IMR-90 (cell line): ENCODE measurements at regions not wholly inside any gene's neighbourhood (a gene's known extent, or its start where the extent isn't known, plus 50 kb on each side); places are given as distances from the start of the nearest gene placed in this dataset.

Experiments
- ATAC-seq: fragments of 200-7000 bp; cut with Tn5 transposase; 2 replicates; pipeline ENCODE4 v1.9.1; 2020; ENCODE audit warnings: low read depth, mild to moderate bottlenecking, moderate library complexity
- BruUV-seq: library from RNA; stranded (reverse); fragments of 400-500 nt; replicated peaks from 2 replicates; lab custom pipeline; 2021; lab: Mats Ljungman, UMichigan
- CTCF ChIA-PET: fragments of 300-600 bp; formaldehyde crosslinking; extraction: SDS; loops from one replicate; lab custom pipeline; 2021; ENCODE audit warnings: antibody characterized with exemption; lab: Yijun Ruan, JAX
- POLR2A ChIA-PET: fragments of 300-600 bp; sonication (Branson Sonifier 250); formaldehyde crosslinking; loops from one replicate; lab custom pipeline; 2022; ENCODE audit warnings: antibody characterized with exemption; ENCODE audit not compliant: unreplicated experiment; lab: Charles Lee
- DNase-seq: peaks from one replicate; pipeline ENCODE4 v3.0.0; 2013
- H2AFZ ChIP-seq: replicated peaks from 2 replicates; pipeline ENCODE3; 2013; ENCODE audit warnings: low read length, mild to moderate bottlenecking; ENCODE audit not compliant: poor library complexity
- H2AK5ac ChIP-seq: 2 replicates; pipeline ENCODE4 v1.6.1; 2013; ENCODE audit warnings: low read depth, low read length, inconsistent platforms
- H2AK9ac ChIP-seq: replicated peaks from 2 replicates; pipeline ENCODE3; 2013; ENCODE audit warnings: mild to moderate bottlenecking, low read depth, low read length, moderate library complexity; ENCODE audit not compliant: poor library complexity
- H2BK120ac ChIP-seq: 2 replicates; pipeline ENCODE4 v1.6.1; 2013; ENCODE audit warnings: low read depth, low read length, inconsistent platforms
- H2BK15ac ChIP-seq: 3 replicates; pipeline ENCODE4 v1.6.1; 2013; ENCODE audit warnings: low read depth, low read length, inconsistent platforms
- H2BK20ac ChIP-seq: 2 replicates; pipeline ENCODE4 v1.6.1; 2013; ENCODE audit warnings: low read depth, mild to moderate bottlenecking, inconsistent platforms, low read length, moderate library complexity
- H2BK5ac ChIP-seq: 2 replicates; pipeline ENCODE4 v1.6.1; 2013; ENCODE audit warnings: mild to moderate bottlenecking, low read depth, low read length, inconsistent platforms; ENCODE audit not compliant: poor library complexity, severe bottlenecking
- H3K14ac ChIP-seq: replicated peaks from 2 replicates; pipeline ENCODE4 v1.6.1; 2013; ENCODE audit warnings: low read depth, low read length, inconsistent platforms
- H3K18ac ChIP-seq: 2 replicates; pipeline ENCODE4 v1.6.1; 2013; ENCODE audit warnings: low read depth, low read length, control low read depth
- H3K23ac ChIP-seq: 2 replicates; pipeline ENCODE4 v1.6.1; 2013; ENCODE audit warnings: low read depth, low read length, inconsistent platforms
- H3K27ac ChIP-seq: 2 replicates; pipeline ENCODE4 v1.5.1; 2013; ENCODE audit warnings: mild to moderate bottlenecking, control low read depth, low read length; ENCODE audit not compliant: insufficient read depth
- H3K27me3 ChIP-seq: 2 replicates; pipeline ENCODE4 v1.6.1; 2013; ENCODE audit warnings: low read length; ENCODE audit not compliant: control insufficient read depth, insufficient read depth
- H3K36me3 ChIP-seq: 2 replicates; pipeline ENCODE4 v1.6.1; 2013; ENCODE audit warnings: low read length, mixed read lengths; ENCODE audit not compliant: control insufficient read depth, insufficient read depth
- H3K4ac ChIP-seq: 2 replicates; pipeline ENCODE4 v1.6.1; 2013; ENCODE audit warnings: low read depth, low read length, inconsistent platforms
- H3K4me1 ChIP-seq: 2 replicates; pipeline ENCODE4 v1.6.1; 2013; ENCODE audit warnings: low read length, mixed read lengths; ENCODE audit not compliant: control insufficient read depth, insufficient read depth
- H3K4me2 ChIP-seq: 2 replicates; pipeline ENCODE4 v1.6.1; 2013; ENCODE audit warnings: low read depth, mild to moderate bottlenecking, control low read depth, low read length, moderate library complexity
- H3K4me3 ChIP-seq: 2 replicates; pipeline ENCODE4 v1.5.1; 2013; ENCODE audit warnings: low read depth, mild to moderate bottlenecking, control low read depth, low read length, moderate library complexity; ENCODE audit not compliant: insufficient read depth
- H3K56ac ChIP-seq: 2 replicates; pipeline ENCODE4 v1.6.1; 2013; ENCODE audit warnings: low read length, inconsistent platforms; ENCODE audit not compliant: insufficient read depth; ENCODE audit errors: extremely low read depth
- H3K79me1 ChIP-seq, 2 experiments: 2 replicates each; pipeline ENCODE4 v1.6.1; 2013; ENCODE audit warnings: low read length in 2 of 2, inconsistent platforms in 1 of 2, low read depth in 1 of 2
- H3K9ac ChIP-seq: 2 replicates; pipeline ENCODE4 v1.6.1; 2013; ENCODE audit warnings: low read depth, low read length, control low read depth
- H3K9me1 ChIP-seq: 2 replicates; pipeline ENCODE4 v1.6.1; 2013; ENCODE audit warnings: low read length, inconsistent platforms; ENCODE audit not compliant: insufficient read depth
- H3K9me3 ChIP-seq: 2 replicates; pipeline ENCODE4 v1.6.1; 2013; ENCODE audit warnings: low read length; ENCODE audit not compliant: control insufficient read depth, insufficient read depth
- H4K20me1 ChIP-seq: 2 replicates; pipeline ENCODE4 v1.6.1; 2013; ENCODE audit warnings: low read length, inconsistent platforms; ENCODE audit not compliant: insufficient read depth
- H4K5ac ChIP-seq: 2 replicates; pipeline ENCODE4 v1.6.1; 2013; ENCODE audit warnings: mild to moderate bottlenecking, low read depth, low read length, control low read depth
- H4K8ac ChIP-seq, 2 experiments: 2 replicates each; pipeline ENCODE4 v1.6.1; 2013; ENCODE audit warnings: low read depth in 2 of 2, low read length in 2 of 2, control low read depth in 1 of 2, inconsistent platforms in 1 of 2
- H4K91ac ChIP-seq: 2 replicates; pipeline ENCODE4 v1.6.1; 2013; ENCODE audit warnings: low read depth, low read length, inconsistent platforms; ENCODE audit not compliant: insufficient read depth
- CHD1 ChIP-seq: IDR thresholded peaks from 2 replicates; pipeline ENCODE4 v1.6.1; 2012; ENCODE audit warnings: low read depth, low read length, improper control_type of control experiment
- ELK1 ChIP-seq: fragments of 150-350 bp; IDR thresholded peaks from 2 replicates; pipeline ENCODE4 v1.6.1; 2016; ENCODE audit warnings: low read depth, mild to moderate bottlenecking, low read length, moderate library complexity, borderline replicate concordance
- FOS ChIP-seq: fragments of 150-350 bp; IDR thresholded peaks from 2 replicates; pipeline ENCODE4 v1.6.1; 2016; ENCODE audit warnings: low read depth, low read length
- MAFK ChIP-seq: IDR thresholded peaks from 2 replicates; pipeline ENCODE4 v1.6.1; 2012; ENCODE audit warnings: low read depth, low read length, improper control_type of control experiment
- MAZ ChIP-seq: IDR thresholded peaks from 2 replicates; pipeline ENCODE4 v1.6.1; 2012; ENCODE audit warnings: low read depth, mild to moderate bottlenecking, low read length, improper control_type of control experiment, moderate library complexity, borderline replicate concordance
- MXI1 ChIP-seq: IDR thresholded peaks from 2 replicates; pipeline ENCODE4 v1.6.1; 2012; ENCODE audit warnings: low read depth, mild to moderate bottlenecking, low read length, moderate library complexity, borderline replicate concordance
- NFE2L2 ChIP-seq: fragments of 150-350 bp; IDR thresholded peaks from 2 replicates; pipeline ENCODE4 v1.6.1; 2016; ENCODE audit warnings: low read depth, mild to moderate bottlenecking, low read length
- POLR2A ChIP-seq: IDR thresholded peaks from 2 replicates; pipeline ENCODE4 v1.6.1; 2012; ENCODE audit warnings: mild to moderate bottlenecking, low read depth, low read length
- RAD21 ChIP-seq: IDR thresholded peaks from 2 replicates; pipeline ENCODE4 v1.6.1; 2012; ENCODE audit warnings: low read length, improper control_type of control experiment
- WGBS, 2 experiments: methylation state at CpG; one replicate each; pipeline versions ENCODE4 v1.1.5 to v1.1.7; 2013; ENCODE audit warnings: missing lambda C conversion rate in 2 of 2; ENCODE audit not compliant: insufficient read length in 1 of 2; ENCODE audit errors: extremely low coverage in 2 of 2; 5-methylcytosine and 5-hydroxymethylcytosine counted together
- dilution Hi-C: fragments of 300-500 bp; cut with HindIII; formaldehyde crosslinking; loops from one replicate; pipeline ENCODE4 v1.14.3; 2018; ENCODE audit warnings: low sequenced_read_pairs; ENCODE audit not compliant: unreplicated experiment
- in situ Hi-C: fragments of 300-500 bp; cut with MboI; formaldehyde crosslinking; loops from 3 replicates; pipeline ENCODE4 v1.14.3; 2019; ENCODE audit warnings: low sequenced_read_pairs, inconsistent platforms, mixed read lengths
- intact Hi-C: fragments of 100-400 bp; cut with micrococcal nuclease; formaldehyde crosslinking; loops from 2 replicates; pipeline ENCODE4 v1.10.0; 2022

DNA sequence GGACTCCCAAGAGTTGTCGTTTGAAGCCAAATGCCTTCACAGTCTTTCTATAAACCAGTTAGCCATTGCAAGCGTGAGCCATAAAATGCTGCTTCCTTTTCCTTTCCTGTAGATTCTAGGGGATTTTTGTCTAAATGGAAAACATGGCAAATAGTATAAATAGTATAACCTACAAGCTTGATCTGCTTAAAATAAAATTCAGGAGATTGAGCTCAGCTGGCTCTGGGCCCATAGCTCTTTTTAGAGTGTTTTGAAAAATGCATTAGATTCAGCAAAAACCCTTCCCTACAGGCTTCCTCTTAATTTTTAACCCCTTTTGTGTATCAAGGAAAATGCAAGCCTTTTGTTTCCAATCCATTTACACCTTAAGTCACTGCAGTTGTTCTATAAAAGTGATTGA, 190.1 kb upstream of the GDF10 start:
- H4K91ac ChIP-seq: no peak overlapping the region

More for the DNA sequence above, 190.1 kb upstream of the GDF10 start:
- Histone ChIP-seq H2AK5ac (no peak overlapping the region), H3K18ac (peak overlapping the region; percentile 28), H3K14ac (no peak overlapping the region), H4K5ac (peak overlapping the region; percentile 22), H3K4me1 (peaks cover 9% of the 10 kb centered on the region), H3K9me1 (peaks cover 5% of the 10 kb centered on the region; the same call in 1 of the 2 replicates), H3K9me3 (no peaks in the 10 kb centered on the region), H3K36me3 (no peaks in the 10 kb centered on the region), H2BK15ac (no peak overlapping the region), H3K27ac (no peak overlapping the region), H2AFZ (no peak overlapping the region), H3K79me1 (no peaks in the 10 kb centered on the region), H3K23ac (no peak overlapping the region), H2BK120ac (no peak overlapping the region), H3K4me3 (no peak overlapping the region), H3K4me2 (no peak overlapping the region), H4K20me1 (no peaks in the 10 kb centered on the region), H2BK5ac (no peak overlapping the region), H3K4ac (no peak overlapping the region), H4K8ac (no peak overlapping the region), H3K27me3 (peaks cover 2% of the 10 kb centered on the region), H2AK9ac (no peak overlapping the region), H3K56ac (no peak overlapping the region), H2BK20ac (no peak overlapping the region), H3K9ac (no peak overlapping the region)
- DNase-seq (no peak), ATAC-seq (no peak)
- CTCF ChIA-PET: no interaction called here
- TF ChIP-seq RAD21: no peak
- no peak for TF ChIP-seq CHD1
- TF ChIP-seq MAFK: no peak
- no peak for TF ChIP-seq MXI1
- TF ChIP-seq ELK1: no peak
- TF ChIP-seq FOS: no peak
- no peak for TF ChIP-seq NFE2L2
- no peak for TF ChIP-seq MAZ
- TF ChIP-seq POLR2A: no peak
- WGBS, 2 experiments: no CpG with 5 or more reads among the region's 2 CpGs
- in situ Hi-C loops: no loop called here
- dilution Hi-C loops: no loop called here
- POLR2A ChIA-PET: no interaction called here
- BruUV-seq: no TSS peak
- intact Hi-C loops: loop anchor here (5.0 kb wide), 1 partner anchor 58 kb away; no protein-coding TSS in a partner anchor
